ENCODE measurements at regions not wholly inside any gene's neighbourhood (a gene's known extent, or its start where the extent isn't known, plus 50 kb on each side); places are given as distances from the start of the nearest gene placed in this dataset.
"Not testable (repeated sequence)": the region's sequence is repeated elsewhere in the genome, so short reads cannot be mapped to it uniquely, and the experiment has no call there.

DNA sequence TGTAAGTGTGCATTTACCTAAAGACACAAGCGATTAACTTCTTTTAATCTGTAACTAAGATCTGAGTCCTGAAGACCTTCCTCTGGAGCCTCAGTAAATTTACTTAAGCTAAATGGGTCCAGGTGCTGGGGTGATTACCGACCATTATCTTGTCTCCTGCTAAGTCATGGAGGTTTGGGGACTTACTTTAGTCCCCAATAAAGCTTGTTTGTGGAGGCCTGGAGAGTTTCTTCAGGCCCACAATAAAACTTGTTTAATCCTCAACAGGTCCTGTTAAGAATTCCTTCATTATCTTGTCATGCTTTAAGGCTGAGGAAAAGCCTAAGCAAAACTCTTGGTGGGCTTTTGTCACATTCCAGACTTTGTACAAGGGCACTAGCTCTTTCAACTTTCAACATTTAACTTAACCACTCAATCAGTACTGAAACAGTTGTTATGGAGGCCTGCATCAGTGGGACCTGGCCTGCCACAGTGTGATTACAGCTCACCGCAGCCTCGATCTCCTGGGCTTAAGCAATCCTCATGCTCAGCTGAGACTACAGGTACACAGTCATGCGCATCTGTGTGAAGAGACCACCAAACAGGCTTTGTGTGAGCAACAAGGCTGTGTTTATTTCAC lies 84.0 kb downstream of the FMO4 start:
- no peak for DNase-seq (ENCODE audit: low read depth, low spot score)

DNA sequence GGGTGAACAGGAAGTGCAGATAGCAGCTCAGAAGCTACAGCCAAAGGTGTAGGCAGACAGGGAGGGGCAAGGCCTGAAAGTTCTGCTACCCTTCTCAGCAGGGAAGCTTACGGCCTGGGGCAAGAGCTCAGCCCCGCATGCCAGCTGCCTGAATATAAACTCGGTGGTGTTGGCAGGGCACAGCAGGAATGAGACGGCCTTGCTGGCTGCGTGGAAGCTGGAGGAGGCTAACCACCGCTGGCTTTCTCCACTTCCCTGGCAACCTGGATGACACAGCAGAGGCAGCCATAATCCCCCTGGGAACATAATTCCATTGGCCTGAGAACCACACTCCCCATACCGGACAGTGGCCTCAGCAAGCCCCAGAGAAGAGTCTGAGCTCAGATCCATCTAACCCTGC lies 81.9 kb upstream of the PRRC2C start:
- no peak for DNase-seq (ENCODE audit: low read depth, low spot score)

DNA sequence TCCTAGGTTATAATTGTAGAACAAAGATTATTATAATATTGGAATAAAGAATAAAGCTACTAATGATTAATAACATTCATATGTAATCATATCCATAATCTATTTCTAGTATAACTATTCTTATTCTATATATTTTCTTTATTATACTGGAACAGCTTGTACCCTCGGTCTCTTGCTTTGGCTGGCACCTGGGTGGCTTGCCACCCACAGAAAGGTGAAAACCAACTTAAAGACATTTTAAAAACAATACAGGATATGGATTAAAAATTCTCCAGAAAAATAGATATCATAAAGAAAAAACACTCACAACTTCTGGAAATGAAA lies 80.0 kb upstream of the PRRC2C start:
- no peak for DNase-seq (ENCODE audit: low read depth, low spot score)

DNA sequence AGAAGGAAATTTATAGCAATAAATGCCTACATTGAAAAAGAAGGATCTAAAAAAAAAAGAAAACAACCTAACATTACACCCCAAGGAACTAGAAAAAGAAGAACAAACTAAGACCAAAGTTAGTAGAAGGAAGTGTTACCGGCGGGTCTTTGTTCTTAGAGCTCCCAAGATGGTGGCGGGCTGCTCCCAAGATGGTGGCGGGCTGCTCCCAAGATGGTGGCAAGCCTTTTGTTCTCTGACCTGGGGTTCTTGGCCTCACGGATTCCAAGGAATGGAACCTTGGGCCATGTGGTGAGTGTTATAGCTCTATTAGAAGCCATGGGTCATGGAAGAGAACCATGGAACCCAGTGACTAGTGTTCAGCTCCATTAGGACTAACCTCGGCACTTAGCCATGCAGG lies 71.8 kb upstream of the PRRC2C start:
- DNase-seq (ENCODE audit: low read depth, low spot score) = not testable (repeated sequence)

DNA sequence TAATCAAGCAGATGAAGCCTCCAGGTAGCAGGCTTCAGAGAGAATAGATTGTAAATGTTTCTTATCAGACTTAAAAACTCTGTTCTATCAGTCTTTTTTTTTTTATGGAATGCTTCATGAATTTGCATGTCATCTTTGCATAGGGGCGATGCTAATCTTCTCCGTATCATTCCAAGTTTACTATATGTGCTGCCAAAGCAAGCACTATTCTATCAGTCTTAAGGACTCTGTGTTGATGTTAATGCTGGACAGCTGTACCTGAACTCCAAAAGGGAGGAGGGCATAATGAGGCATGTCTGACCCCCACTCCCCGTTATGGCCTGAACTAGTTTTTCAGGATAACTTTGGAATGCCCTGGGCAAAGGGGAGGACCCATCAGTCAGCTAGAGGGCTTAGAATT lies 66.8 kb upstream of the PRRC2C start:
- DNase-seq (ENCODE audit: low read depth, low spot score) = no peak

DNA sequence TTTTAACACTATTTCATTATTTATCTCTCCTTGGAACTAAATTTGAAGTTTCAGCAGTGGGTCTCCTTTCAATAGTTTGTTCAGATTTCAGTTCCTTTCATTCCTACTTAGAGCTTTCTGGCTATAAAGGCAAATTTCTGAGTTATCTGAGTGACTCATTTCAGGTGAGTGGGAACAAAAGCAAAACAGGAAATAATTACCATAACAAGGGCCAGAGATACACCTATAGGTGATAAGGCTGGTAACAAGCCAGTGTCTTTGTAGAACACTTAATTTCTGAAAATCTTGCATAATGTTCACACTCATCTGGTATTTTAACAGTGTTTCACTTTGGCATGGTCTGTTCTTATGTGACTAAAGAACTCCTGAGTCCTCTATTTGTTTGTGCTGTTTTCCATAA lies 64.5 kb upstream of the PRRC2C start:
- DNase-seq (ENCODE audit: low read depth, low spot score) = no peak

DNA sequence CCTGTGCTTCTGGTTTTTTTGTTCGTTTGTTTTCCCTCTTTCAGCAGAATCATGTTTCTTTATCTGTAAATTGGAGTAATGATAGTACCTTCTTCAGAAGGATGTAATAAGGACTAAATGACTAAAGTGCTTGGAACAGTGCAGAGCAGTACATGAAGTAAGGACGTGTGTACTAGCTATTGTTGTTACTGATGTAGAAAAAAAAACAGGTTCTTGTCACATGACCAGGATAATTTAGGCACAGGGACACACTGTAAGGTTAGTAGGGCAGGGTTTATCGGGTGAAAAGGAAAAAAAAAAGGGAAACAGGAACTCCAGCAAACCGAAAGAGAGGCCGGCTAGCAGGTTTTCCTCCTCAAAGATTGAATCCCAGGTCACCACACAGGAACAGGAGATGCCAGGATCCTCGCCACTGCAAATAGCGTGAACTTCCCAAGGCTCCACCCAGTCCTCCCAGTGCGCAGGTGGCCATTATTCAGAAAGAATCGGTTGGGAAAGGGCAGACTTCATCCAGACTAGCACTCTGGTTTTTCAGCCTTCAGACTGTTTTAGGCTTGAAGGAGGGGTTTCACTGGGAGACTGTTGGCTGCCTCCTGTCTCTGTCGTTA lies 63.8 kb upstream of the PRRC2C start:
- no peak for DNase-seq (ENCODE audit: low read depth, low spot score)

DNA sequence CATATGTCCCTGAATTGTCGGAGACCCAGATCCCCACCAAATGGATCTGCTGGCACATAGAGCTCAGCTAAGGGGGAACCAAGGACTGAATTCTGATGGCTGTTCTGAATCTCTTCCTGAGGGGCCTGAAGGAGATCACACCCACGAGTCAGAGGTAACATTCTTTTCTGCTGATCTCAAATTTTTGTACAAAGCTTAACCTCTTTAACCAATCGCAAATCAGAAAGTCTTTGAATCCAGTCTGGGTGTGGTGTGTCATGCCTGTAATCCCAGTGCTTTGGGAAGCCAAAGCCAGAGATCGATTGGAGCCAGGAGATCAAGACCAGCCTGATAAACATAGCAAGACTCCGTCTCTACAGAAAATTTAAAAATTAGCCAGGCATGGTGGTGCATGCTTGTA lies 62.8 kb upstream of the PRRC2C start:
- DNase-seq (ENCODE audit: low read depth, low spot score) = no peak

DNA sequence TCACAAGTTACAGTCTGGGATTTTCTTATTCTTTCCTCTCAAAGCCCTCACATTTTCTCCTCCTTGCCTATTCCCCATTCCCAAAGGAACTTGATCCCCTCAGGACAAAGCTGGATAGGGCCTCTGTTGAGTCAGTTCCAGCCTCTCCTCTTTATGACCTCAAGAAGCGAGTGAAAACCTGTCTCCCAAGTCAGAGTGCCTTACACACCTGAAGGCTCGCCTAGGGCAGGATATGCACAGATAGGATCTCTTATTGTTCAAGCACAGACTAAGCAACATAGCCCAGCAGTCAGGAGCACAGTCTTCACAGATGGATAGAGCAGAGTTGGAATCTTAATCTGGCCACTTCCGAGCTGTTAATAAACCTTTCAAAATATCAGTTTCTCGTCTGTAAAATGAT lies 60.8 kb upstream of the PRRC2C start:
- DNase-seq (ENCODE audit: low read depth, low spot score) = no peak

DNA sequence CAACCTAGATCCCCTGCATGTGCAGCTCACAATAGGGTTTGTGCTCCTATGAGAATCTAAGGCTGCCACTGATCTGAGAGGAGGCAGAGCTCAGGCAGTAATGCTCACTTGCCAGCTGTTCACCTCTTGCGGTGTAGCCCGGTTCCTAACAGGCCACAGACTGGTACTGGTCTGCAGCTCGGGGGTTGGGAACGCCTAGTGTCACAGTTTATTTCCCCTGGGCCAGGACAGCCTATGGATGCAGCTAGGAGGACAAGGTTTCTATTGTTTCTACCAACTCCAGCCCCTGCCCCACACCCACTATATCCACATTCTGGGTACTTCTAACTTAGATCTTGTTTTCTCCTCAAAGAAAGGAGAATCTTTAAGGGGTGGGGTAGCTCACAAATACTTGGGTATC lies 58.7 kb upstream of the PRRC2C start:
- no peak for DNase-seq (ENCODE audit: low read depth, low spot score)

DNA sequence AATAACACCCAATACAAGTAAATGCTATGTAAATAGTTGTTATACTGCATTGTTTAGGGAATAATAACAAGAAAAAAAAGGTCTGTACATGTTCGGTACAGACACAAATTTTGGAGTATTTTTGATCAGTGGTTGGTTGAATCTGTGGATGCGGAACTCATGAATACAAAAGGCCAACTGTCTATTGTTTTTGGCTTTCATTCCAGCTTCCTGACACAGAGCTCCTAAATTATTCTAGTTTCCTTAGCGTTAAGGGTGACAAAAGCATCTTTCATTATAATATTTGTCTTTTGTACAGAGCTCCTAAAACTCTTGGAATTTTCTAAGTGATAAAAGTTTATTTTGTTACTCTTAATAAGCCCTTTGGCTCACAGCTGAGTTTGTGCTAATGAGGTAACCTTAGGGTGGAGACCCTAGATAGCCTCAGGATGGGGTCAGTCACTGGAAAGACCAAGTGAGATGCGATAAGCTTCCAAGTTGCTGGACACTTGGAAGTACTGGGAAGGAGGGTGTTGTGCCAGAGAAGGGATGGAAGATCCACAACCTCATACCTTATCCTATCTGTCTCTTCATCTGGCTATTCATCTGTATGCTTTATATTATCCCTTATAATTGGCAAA lies 57.4 kb upstream of the PRRC2C start:
- no peak for DNase-seq (ENCODE audit: low read depth, low spot score)

DNA sequence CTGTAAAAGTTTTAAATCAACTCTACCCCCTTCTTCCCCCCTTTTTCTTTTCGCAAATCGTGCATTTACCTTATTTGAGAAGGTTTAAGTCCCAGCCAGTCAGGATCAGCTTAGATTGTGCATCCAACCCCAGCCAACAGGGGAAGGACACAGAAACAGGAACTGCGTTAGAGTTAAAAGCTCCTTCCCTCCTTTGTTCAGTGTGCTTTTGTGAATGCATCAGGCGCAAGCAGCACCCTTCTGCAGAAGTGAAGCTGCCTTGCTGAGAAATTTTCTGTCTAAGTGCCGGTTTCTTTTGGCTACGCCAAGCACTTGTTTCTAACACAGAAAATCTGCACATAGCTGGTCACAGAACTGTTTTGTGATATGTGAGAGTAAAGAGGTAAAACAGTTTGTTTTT lies 56.2 kb upstream of the PRRC2C start:
- no peak for DNase-seq (ENCODE audit: low read depth, low spot score)

DNA sequence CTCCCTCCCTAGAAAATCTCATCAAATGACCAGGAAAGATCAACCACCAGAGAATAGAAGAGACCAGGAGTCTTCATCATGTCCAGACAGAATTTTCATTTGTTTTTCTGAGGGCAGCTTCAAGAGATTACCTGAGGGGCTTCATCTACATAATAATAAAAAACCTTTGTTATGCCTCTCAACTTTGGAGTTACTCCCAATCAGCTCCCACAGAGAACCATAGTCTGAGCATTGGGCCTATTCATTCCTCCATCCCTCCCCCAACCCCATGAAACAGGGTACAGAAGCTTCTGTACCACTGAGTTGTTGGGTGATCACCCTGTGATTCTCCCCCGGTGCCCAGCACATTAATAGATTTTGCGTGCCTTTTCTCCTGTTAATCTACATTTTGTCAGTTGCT lies 53.3 kb upstream of the PRRC2C start:
- DNase-seq (ENCODE audit: low read depth, low spot score) = no peak

DNA sequence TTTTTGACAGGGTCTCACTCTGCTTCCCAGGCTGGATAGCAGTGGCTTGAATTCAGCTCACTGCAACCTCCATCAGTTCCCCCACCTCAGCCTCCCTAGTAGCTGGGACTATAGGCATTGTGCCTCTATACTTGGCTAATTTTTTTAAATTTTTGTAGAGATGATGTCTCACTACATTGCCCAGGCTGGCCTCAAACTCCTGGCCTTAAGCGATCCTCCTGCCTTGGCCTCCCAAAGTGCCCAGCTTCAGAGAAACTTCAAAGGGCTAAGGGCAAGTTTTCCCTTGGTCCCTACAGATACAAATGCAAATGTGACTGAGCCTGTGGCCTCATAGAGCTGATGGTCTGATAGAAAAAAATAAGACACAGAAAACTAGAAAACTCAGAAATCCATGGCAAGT lies 52.9 kb upstream of the PRRC2C start:
- DNase-seq (ENCODE audit: low read depth, low spot score) = no peak

DNA sequence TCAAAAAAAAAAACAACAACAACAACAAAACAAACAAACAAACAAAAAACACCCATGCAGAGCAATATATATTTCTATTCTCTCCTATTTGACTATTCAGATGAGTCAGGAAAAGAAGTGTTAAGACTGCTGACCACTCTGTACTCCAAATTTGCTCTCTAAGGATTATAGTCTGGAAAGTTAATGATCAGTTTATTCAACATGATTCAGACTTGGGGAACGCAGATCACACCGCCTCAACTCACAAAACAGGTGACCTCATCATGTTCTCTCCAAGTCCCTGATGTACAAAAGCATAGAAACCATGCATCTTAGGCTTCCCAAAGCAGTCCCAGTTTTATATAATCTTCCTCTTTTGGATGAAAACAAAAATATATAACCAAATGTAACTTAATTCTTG lies 51.9 kb upstream of the PRRC2C start:
- DNase-seq (ENCODE audit: low read depth, low spot score) = no peak

DNA sequence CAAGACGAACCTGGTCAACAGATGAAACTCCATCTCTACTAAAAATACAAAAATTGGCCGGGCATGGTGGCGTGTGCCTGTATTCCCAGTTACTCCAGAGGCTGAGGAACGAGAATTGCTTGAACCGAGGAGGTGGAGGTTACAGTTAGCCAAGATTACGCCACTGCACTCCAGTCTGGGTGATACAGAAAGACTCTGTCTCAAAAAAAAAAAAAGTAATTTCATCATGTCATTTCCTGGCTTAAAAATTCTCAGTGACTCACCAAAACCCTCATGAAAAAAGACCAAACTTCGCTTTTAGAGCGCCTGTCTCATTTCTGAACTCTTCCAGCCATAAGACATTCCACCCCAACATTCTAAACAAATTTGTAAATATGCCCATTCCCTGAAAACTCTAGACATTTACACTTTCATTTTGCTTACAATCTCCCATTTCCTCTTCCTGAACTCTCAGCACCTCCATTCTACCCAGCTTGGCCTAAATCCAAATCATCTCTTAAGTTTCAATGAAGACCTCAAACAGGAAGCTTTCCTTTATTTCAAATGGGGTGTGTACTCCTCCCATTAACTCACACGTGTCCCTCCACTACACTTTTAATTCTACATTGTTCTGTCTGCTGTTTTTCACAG lies 50.5 kb upstream of the PRRC2C start:
- peak; percentile 57 for DNase-seq (ENCODE audit: low read depth, low spot score)
